Lower lobe of right lung (tissue), 2 donors: ENCODE measurements at regions not wholly inside any gene's neighbourhood (a gene's known extent, or its start where the extent isn't known, plus 50 kb on each side); places are given as distances from the start of the nearest gene placed in this dataset.
"Not testable (repeated sequence)": the region's sequence is repeated elsewhere in the genome, so short reads cannot be mapped to it uniquely, and the experiment has no call there.

Source experiments
- ATAC-seq, 2 donors: fragments of 200-7000 bp; cut with Tn5 transposase; one replicate each; pipeline ENCODE4 v1.9.1; 2020 to 2022; ENCODE audit warnings: mild to moderate bottlenecking in 2 of 2, moderate library complexity in 2 of 2
- DNase-seq: peaks from one replicate; pipeline ENCODE4 v3.0.0-alpha.2; 2020
- H3K27ac ChIP-seq: fragments of 200-600 bp; one replicate; pipeline ENCODE4 v1.8.0; 2022
- H3K27me3 ChIP-seq: fragments of 200-600 bp; one replicate; pipeline ENCODE4 v1.8.0; 2022; ENCODE audit warnings: low read depth
- H3K36me3 ChIP-seq: fragments of 200-600 bp; one replicate; pipeline ENCODE4 v1.8.0; 2022; ENCODE audit warnings: mild to moderate bottlenecking
- H3K4me1 ChIP-seq: fragments of 200-600 bp; one replicate; pipeline ENCODE4 v1.8.0; 2022
- H3K4me3 ChIP-seq: fragments of 200-600 bp; one replicate; pipeline ENCODE4 v1.8.0; 2022; ENCODE audit warnings: mild to moderate bottlenecking
- H3K9me3 ChIP-seq: fragments of 200-600 bp; one replicate; pipeline ENCODE4 v1.8.0; 2022
- intact Hi-C: fragments of 100-400 bp; cut with DNase I; formaldehyde crosslinking; loops from one replicate; pipeline ENCODE4 v1.11.0; 2022
- TF ChIP-seq, protein P1 (sequence below): fragments of 200-600 bp; IDR thresholded peaks from one replicate; pipeline ENCODE4 v1.8.0; 2022; ENCODE audit warnings: antibody characterized with exemption, mild to moderate bottlenecking
- donor health status: DM: no; HTN: yes; CAD: no; lungs with severe emphysema.

DNA sequence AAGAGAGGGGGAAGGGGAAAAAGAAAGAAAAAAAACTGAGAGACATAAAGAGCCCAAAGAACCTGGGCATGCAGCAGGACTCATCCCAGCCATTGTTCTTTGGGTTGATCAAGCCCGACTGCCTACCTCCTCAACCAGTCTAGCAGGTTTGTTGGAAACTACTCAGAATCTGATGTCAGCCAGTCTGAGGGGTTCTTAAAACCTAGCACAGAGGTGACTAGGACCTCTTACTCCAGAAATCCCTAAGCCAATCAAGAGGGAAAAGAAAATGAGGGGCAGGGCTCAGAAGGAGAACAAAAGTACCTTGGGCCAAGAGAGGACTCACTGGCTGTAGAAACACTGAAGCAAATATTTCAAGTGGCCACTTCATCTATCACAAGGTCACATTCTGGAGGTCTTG is 228.0 kb downstream of the AASDHPPT start:
- TF ChIP-seq, protein P1, sequence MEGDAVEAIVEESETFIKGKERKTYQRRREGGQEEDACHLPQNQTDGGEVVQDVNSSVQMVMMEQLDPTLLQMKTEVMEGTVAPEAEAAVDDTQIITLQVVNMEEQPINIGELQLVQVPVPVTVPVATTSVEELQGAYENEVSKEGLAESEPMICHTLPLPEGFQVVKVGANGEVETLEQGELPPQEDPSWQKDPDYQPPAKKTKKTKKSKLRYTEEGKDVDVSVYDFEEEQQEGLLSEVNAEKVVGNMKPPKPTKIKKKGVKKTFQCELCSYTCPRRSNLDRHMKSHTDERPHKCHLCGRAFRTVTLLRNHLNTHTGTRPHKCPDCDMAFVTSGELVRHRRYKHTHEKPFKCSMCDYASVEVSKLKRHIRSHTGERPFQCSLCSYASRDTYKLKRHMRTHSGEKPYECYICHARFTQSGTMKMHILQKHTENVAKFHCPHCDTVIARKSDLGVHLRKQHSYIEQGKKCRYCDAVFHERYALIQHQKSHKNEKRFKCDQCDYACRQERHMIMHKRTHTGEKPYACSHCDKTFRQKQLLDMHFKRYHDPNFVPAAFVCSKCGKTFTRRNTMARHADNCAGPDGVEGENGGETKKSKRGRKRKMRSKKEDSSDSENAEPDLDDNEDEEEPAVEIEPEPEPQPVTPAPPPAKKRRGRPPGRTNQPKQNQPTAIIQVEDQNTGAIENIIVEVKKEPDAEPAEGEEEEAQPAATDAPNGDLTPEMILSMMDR: no peak
- Histone ChIP-seq H3K4me3 (no peak overlapping the region), H3K4me1 (no peaks in the 10 kb centered on the region), H3K27me3 (no peaks in the 10 kb centered on the region), H3K27ac (no peak overlapping the region), H3K9me3 (peaks cover 4% of the 10 kb centered on the region), H3K36me3 (no peaks in the 10 kb centered on the region)
- intact Hi-C loops: no loop called here
- DNase-seq (no peak), ATAC-seq (peak; percentile 73 to 94)

DNA sequence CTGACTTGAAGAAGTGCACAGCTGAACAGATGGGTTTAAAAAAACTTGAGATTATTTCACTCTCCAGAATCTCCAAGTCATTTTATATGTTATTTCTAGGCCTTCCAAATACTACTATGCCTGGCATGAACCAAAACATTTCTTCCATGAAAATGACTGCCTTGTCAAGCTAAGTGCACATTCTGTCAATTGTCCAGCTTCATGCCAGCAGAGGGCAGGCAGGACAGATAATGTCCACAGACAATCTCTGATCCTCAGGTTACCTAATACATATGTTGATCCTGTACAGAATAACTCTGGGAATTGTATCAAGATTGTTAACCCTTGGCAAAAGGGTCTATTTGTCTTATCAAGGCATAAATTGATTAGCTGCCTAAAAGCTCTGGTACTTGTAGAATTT is 229.5 kb downstream of the AASDHPPT start:
- H3K4me3 ChIP-seq: no peak overlapping the region
- intact Hi-C loops: no loop called here

DNA sequence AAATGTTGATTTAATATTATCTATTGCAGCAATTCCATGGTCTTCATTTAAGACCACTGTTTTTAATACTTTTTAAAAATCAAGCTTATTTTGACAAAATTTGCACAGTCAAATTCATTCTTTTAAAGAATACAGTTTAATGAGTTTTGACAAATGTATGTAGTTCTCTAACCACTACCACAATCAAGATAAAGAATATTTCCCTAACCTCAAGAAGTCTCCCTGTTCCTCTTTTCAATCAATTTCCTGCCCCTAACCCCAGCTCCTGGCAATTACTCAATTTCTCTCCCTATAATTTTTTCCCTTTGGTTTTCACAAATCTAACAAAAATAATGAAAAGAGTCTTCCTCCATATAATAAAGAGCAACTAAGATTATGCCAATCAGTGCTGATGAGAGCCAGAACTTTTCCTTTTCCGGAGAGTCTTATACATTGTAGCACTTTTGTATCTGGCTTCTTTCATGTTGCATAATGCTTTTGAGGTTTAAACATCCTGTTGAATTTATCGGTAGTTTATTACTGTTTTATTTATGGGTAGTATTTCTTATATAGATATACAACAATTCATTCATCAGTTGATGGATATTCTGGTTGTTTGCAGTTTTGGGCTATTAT is 231.7 kb downstream of the AASDHPPT start:
- TF ChIP-seq, protein P1: no peak
- Histone ChIP-seq H3K9me3 (no peaks in the 10 kb centered on the region), H3K4me3 (no peak overlapping the region), H3K4me1 (no peaks in the 10 kb centered on the region), H3K27me3 (no peaks in the 10 kb centered on the region), H3K36me3 (no peaks in the 10 kb centered on the region), H3K27ac (no peak overlapping the region)
- ATAC-seq: no peak
- intact Hi-C loops: no loop called here
- no peak for DNase-seq

More for the DNA sequence above, 229.5 kb downstream of the AASDHPPT start:
- DNase-seq: no peak
- Histone ChIP-seq H3K27me3 (no peaks in the 10 kb centered on the region), H3K9me3 (peaks cover 4% of the 10 kb centered on the region), H3K4me1 (no peaks in the 10 kb centered on the region), H3K36me3 (no peaks in the 10 kb centered on the region), H3K27ac (no peak overlapping the region)
- no peak for ATAC-seq
- TF ChIP-seq, protein P1: no peak

DNA sequence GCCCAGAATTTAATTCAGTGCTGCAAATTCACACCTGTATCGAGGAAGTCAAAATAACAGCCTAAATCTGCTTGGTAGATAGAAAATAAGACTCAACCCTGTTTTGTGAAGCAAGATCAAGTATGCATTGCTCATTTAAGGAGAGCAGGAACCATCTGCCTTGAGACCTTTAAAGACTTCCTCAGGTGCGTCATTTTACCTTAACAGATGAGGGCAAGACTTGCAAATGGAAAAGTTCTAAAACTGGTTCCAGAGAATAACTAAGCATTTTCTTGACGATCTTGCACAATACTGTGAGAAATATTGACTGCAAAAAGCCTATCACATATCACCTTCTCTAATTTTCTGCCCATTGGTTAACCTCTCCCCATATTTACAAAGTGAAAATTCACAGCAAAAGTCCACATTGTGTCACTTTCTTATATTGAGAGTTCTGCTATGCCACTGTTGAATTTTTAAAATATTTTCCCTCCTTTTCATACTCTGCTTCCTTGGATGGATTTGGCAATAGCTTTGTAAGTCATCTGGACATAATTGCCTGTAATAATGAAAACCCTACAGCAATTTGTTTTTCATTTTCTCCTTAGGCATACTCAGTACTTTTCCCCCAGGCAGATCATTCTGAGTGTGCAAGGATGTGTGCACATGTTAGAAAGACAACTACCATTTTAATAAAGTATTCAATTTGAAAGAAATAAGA is 234.2 kb downstream of the AASDHPPT start:
- H3K4me3 ChIP-seq: no peak overlapping the region
- no peaks in the 10 kb centered on the region for H3K4me1 ChIP-seq
- no peaks in the 10 kb centered on the region for H3K36me3 ChIP-seq
- no peak for DNase-seq
- no peak overlapping the region for H3K27ac ChIP-seq
- no peaks in the 10 kb centered on the region for H3K27me3 ChIP-seq
- no peaks in the 10 kb centered on the region for H3K9me3 ChIP-seq
- TF ChIP-seq, protein P1: no peak
- ATAC-seq: no peak
- intact Hi-C loops: no loop called here

DNA sequence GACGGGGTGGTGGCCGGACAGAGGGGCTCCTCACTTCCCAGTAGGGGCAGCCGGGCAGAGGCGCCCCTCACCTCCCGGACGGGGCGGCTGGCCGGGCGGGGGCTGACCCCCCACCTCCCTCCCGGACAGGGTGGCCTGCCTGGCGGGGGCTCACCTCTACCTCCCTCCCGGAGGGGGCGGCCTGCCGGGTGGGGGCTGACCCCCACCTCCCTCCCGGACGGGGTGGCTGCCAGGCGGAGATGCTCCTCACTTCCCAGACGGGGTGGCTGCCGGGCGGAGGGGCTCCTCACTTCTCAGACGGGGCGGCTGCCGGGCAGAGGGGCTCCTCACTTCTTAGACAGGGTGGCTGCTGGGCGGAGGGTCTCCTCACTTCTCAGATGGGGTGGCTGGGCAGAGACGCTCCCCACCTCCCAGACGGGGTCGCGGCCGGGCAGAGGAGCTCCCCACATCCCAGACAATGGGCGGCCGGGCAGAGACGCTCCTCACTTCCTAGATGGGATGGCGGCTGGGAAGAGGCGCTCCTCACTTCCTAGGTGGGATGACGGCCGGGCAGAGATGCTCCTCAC is 239.8 kb downstream of the AASDHPPT start:
- H3K27ac ChIP-seq, H3K9me3 ChIP-seq, ATAC-seq, H3K4me3 ChIP-seq, H3K36me3 ChIP-seq, H3K4me1 ChIP-seq, H3K27me3 ChIP-seq, intact Hi-C loops, DNase-seq: not testable (repeated sequence)

DNA sequence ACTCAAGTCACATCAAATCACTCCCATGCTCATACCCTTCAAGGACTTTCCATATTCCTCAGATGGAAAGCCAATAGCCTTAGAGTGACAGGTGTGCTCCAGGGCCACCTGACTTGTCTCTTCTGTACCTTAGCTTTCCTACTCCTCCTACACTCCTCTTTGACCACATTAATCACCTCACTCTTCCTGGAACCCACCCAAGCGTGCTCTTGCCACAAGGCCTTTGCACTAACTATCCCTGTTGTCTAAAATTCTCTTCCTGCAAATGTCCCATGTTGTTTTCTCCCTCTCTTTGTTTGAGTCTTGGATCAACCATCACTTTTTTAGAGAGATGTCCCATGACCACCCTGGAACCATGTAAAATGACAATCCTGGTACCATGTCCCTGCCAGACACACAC is 244.1 kb downstream of the AASDHPPT start:
- H3K27me3 ChIP-seq: no peaks in the 10 kb centered on the region
- no peak overlapping the region for H3K4me3 ChIP-seq
- TF ChIP-seq, protein P1: no peak
- ATAC-seq: no peak
- no peaks in the 10 kb centered on the region for H3K4me1 ChIP-seq
- H3K27ac ChIP-seq: no peak overlapping the region
- H3K9me3 ChIP-seq: no peaks in the 10 kb centered on the region
- intact Hi-C loops: no loop called here
- DNase-seq: no peak
- no peaks in the 10 kb centered on the region for H3K36me3 ChIP-seq
